Aorta (tissue), 5 donors: ENCODE measurements at regions not wholly inside any gene's neighbourhood (a gene's known extent, or its start where the extent isn't known, plus 50 kb on each side); places are given as distances from the start of the nearest gene placed in this dataset.
"Not testable (repeated sequence)": the region's sequence is repeated elsewhere in the genome, so short reads cannot be mapped to it uniquely, and the experiment has no call there.

Source experiments
- ATAC-seq: fragments of 200-7000 bp; cut with Tn5 transposase; one replicate; pipeline ENCODE4 v1.9.1; 2022; ENCODE audit warnings: moderate library complexity; ENCODE audit not compliant: low FRiP score
- DNase-seq, 2 donors: peaks; one replicate each; pipeline ENCODE4 v3.0.0-alpha.2; 2020
- H3K27ac ChIP-seq, 2 donors: one replicate each; pipeline ENCODE4 v1.5.1; 2013; ENCODE audit warnings: low read length in 2 of 2, mild to moderate bottlenecking in 2 of 2, moderate library complexity in 2 of 2, control low read depth in 1 of 2, inconsistent platforms in 1 of 2, low read depth in 1 of 2
- H3K27me3 ChIP-seq, 2 donors: one replicate each; pipeline ENCODE4 v1.6.1; 2013; ENCODE audit warnings: control low read depth in 1 of 2, low read length in 1 of 2, mild to moderate bottlenecking in 1 of 2, moderate library complexity in 1 of 2; ENCODE audit not compliant: insufficient read depth in 2 of 2, control insufficient read depth in 1 of 2
- H3K36me3 ChIP-seq, 2 donors: one replicate each; pipeline ENCODE4 v1.6.1; 2013; ENCODE audit warnings: control low read depth in 1 of 2, low read length in 1 of 2, mild to moderate bottlenecking in 1 of 2; ENCODE audit not compliant: insufficient read depth in 2 of 2, control insufficient read depth in 1 of 2
- H3K4me1 ChIP-seq, 2 donors: one replicate each; pipeline ENCODE4 v1.6.1; 2013; ENCODE audit warnings: low read length in 2 of 2, control low read depth in 1 of 2, mild to moderate bottlenecking in 1 of 2, moderate library complexity in 1 of 2; ENCODE audit not compliant: insufficient read depth in 2 of 2, control insufficient read depth in 1 of 2
- H3K4me3 ChIP-seq, 2 donors: one replicate each; pipeline ENCODE4 v1.5.1; 2013; ENCODE audit warnings: low read length in 2 of 2, control low read depth in 1 of 2, mild to moderate bottlenecking in 1 of 2
- H3K9me3 ChIP-seq: one replicate; pipeline ENCODE4 v1.6.1; 2013; ENCODE audit warnings: mild to moderate bottlenecking, low read length; ENCODE audit not compliant: control insufficient read depth
- WGBS, 2 donors: extraction: QIAGEN DNeasy Blood & Tissue Kit; methylation state at CpG; one replicate each; pipeline ENCODE4 v1.1.7; 2013; 5-methylcytosine and 5-hydroxymethylcytosine counted together
- intact Hi-C, 2 donors: fragments of 100-400 bp; cut with DNase I; formaldehyde crosslinking; loops; one replicate each; pipeline versions ENCODE4 v1.14.2 to v1.15.0; 2022
- donor health status: healthy with polysubstance abuse.
- donor health status: Bipolar disorder and iron deficiency.
- donor health status: DM: no; HTN: no; CAD: no.
- donor health status: DM: no; HTN: no; CAD: no.
- donor health status: DM: yes; HTN: yes; CAD: no.

DNA sequence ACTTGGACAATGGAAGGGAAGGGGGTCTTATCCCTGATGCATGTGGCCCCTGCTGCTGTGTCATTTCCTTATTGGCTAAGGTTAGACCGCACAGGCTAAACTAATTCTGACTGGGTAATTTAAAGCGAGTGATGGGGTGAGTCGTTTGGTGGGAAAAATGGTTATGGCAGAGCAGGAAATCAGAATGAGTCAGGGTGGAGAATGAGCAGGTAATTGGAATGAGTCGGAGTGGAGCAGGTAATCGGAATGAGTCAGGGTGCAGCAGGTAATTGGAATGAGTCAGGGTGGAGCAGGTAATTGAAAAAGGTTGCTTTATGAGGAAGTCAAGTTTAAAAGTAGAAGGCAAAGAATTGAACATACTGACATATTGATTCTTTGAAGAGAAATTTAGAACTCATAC lies 901.0 kb downstream of the DSC3 start:
- ATAC-seq = not testable (repeated sequence)
- WGBS, 2 donors = 75 to 87% methylated on average over 5 of the region's 5 CpGs

DNA sequence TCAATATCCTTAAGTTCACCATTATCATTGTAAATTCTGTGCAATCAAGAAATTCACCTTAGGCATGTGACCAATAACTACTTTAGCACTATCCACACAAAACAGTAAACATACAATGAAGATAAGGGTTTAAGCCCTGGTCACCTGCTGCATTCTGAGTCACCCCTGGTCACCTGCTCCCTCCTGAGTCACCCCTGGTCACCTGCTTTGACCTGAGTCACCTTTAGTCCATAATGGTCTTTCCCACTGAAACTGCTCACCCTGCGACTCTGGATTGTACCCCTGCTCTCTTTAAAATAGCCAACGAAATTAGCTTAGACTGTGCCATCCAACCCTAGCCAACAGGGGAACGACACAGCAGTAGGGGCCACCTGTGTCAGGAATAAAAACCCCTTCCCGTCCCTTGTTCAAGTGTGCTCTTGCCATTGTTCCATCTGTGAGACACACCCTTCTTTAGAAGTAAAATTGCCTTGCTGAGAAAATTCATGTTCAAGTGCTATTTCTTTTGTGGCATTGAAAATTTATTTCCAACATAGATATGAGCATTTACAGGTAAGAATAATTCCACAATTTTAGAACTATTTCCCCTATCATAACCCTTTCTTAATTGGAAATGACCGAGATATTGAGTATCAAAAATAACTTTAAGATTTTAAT lies 902.8 kb downstream of the DSC3 start:
- 63 to 72% methylated on average over 5 of the region's 5 CpGs for WGBS, 2 donors
- no peak overlapping the region for H3K27ac ChIP-seq
- H3K27me3 ChIP-seq = no peaks in the 10 kb centered on the region
- H3K4me1 ChIP-seq = no peaks in the 10 kb centered on the region
- no peak overlapping the region for H3K4me3 ChIP-seq
- no peaks in the 10 kb centered on the region for H3K36me3 ChIP-seq
- ATAC-seq = no peak
- intact Hi-C loops = no loop called here
- H3K9me3 ChIP-seq = peaks cover 3% of the 10 kb centered on the region
- DNase-seq = no peak

More for the DNA sequence above, 901.0 kb downstream of the DSC3 start:
- H3K27me3 ChIP-seq, H3K4me1 ChIP-seq, intact Hi-C loops, DNase-seq, H3K4me3 ChIP-seq, H3K27ac ChIP-seq, H3K36me3 ChIP-seq, H3K9me3 ChIP-seq: not testable (repeated sequence)

DNA sequence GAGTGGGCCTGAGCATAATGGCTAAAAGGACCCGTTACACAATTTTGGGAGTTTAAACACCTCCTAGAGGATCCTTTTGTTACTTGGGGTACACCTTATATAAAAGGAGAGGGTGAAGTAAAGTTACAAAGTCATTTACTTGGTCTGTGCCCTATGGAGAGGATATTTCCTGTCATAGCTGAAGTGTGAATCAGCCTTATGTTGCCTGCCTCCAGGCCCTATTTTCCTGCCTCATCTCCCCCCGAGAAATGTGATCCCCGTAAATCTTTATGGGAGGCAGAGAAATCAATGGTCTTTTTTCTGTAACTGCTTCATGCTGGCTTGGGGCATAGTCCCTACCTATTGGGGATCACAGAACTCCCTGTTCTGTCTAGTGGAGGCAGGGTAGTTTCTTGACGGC lies 906.6 kb downstream of the DSC3 start:
- 85 to 89% methylated on average over 4 of the region's 4 CpGs for WGBS, 2 donors
- peaks cover 2% of the 10 kb centered on the region for H3K9me3 ChIP-seq
- intact Hi-C loops = no loop called here
- H3K36me3 ChIP-seq = no peaks in the 10 kb centered on the region
- H3K4me1 ChIP-seq = no peaks in the 10 kb centered on the region
- ATAC-seq (no peak), DNase-seq (no peak)
- no peak overlapping the region for H3K4me3 ChIP-seq
- H3K27me3 ChIP-seq = no peaks in the 10 kb centered on the region
- H3K27ac ChIP-seq = no peak overlapping the region

DNA sequence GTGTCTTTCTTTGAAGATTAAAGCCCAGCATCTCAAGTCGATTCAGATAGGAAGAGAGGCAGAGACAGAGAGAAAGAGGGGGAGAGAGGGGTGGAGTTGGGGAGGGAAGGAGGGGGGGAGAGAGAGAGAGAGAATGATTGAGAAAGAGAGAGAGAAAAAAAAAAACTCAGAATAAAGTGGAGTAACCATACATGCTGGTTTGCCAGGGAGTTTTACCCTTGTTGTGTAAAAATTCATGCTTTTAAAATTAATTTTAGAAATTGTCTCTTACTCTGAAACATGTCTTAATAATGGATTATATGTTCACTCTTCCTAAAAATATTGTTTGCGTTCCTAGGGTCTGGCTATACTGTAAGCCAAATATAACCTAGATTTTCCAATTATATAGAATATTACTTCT lies 908.5 kb downstream of the DSC3 start:
- ATAC-seq (no peak), DNase-seq (no peak)
- Histone ChIP-seq H3K4me3 (no peak overlapping the region), H3K4me1 (no peaks in the 10 kb centered on the region), H3K36me3 (no peaks in the 10 kb centered on the region), H3K9me3 (no peaks in the 10 kb centered on the region), H3K27me3 (no peaks in the 10 kb centered on the region), H3K27ac (no peak overlapping the region)
- intact Hi-C loops = no loop called here
- WGBS, 2 donors = 78 to 86% methylated on average over 2 of the region's 2 CpGs

DNA sequence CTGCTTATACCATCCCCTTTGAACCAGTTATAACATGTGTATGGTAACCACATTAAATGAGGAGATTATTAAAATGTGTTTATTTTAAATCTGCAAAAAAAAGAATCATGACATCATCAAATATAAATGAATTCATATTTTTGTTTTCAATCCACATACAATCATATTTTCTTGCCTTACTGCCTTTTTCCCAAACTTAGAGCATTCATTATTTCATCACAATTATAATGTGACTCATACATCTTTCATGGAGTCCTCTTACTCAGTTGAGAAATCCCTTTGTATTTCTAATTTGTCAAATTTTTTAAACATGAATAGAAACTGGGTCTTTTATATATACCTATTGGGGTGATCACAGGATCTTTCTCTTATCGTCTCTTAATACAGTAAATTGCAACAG lies 909.6 kb downstream of the DSC3 start:
- intact Hi-C loops = no loop called here
- no peaks in the 10 kb centered on the region for H3K9me3 ChIP-seq
- no peak overlapping the region for H3K27ac ChIP-seq
- no peak overlapping the region for H3K4me3 ChIP-seq
- ATAC-seq = no peak
- no peaks in the 10 kb centered on the region for H3K36me3 ChIP-seq
- 90 to 94% methylated on average over 1 of the region's 1 CpG for WGBS, 2 donors
- no peaks in the 10 kb centered on the region for H3K4me1 ChIP-seq
- DNase-seq = no peak
- H3K27me3 ChIP-seq = no peaks in the 10 kb centered on the region

DNA sequence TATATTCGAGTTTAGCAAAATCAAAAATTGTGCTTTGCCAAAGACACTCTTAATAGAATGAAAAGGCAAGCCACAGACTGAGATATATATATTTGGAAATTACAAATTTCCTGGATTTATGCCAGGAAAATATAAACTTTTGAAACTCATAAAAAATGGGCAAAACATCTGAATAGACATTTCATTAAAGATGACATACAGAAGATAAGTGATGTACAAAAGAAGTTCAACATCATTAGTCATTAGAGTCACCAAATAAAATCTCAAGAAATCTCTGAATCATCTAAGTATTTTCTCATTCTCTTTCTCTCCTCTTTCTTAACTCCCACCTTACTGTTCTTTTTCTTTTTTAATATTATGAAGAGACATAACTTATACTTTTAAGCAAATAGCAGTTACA lies 921.1 kb downstream of the DSC3 start:
- 16 to 20% methylated on average over 1 of the region's 1 CpG for WGBS, 2 donors
- no peaks in the 10 kb centered on the region for H3K36me3 ChIP-seq
- H3K4me3 ChIP-seq = no peak overlapping the region
- intact Hi-C loops = no loop called here
- no peak for ATAC-seq
- no peaks in the 10 kb centered on the region for H3K4me1 ChIP-seq
- H3K27ac ChIP-seq = no peak overlapping the region
- DNase-seq = no peak
- no peaks in the 10 kb centered on the region for H3K27me3 ChIP-seq
- no peaks in the 10 kb centered on the region for H3K9me3 ChIP-seq

DNA sequence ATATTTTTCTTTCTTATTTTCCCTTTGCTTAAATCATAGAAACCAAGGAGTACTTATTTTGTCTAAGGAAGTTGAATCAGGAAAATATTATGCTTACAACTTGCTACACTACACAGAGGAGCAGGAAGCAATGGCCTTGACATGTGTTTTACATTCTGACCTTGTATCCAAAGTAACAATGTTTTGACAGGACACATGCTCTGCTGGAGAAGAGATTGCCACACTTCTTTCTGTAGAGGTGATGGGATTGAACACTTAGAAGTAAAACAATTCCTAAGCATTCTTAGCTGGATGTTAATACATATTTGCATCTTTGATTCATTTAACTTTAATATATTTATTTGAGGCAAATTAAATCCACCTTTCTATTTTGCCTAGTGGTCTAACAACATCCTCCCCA lies 929.1 kb downstream of the DSC3 start:
- no peaks in the 10 kb centered on the region for H3K27me3 ChIP-seq
- intact Hi-C loops = no loop called here
- no peak overlapping the region for H3K27ac ChIP-seq
- DNase-seq (no peak), ATAC-seq (no peak)
- no peaks in the 10 kb centered on the region for H3K4me1 ChIP-seq
- no peaks in the 10 kb centered on the region for H3K9me3 ChIP-seq
- H3K4me3 ChIP-seq = no peak overlapping the region
- no peaks in the 10 kb centered on the region for H3K36me3 ChIP-seq

DNA sequence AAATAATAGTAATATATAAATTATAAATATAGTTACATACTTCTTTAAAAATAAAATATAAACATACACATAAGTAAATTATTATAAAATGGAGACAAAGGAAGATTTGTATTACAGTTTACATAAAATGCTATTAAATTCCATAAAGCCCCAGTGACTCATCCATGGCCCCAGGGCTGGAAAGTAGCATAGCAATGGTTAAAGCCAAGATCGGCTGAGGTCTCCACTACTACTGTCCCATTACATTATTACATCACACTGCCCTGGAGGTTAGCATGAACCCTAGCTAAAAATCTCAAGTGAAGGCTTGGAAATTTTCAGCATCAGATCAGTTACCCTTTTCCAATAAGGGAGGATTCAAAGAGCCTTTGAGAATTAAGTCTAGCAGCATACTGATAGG lies 936.2 kb downstream of the DSC3 start:
- no peak overlapping the region for H3K27ac ChIP-seq
- H3K9me3 ChIP-seq = no peaks in the 10 kb centered on the region
- no peak overlapping the region for H3K4me3 ChIP-seq
- WGBS, 2 donors = 69 to 72% methylated on average over 1 of the region's 1 CpG
- H3K27me3 ChIP-seq = no peaks in the 10 kb centered on the region
- no peaks in the 10 kb centered on the region for H3K4me1 ChIP-seq
- intact Hi-C loops = no loop called here
- ATAC-seq = no peak
- no peak for DNase-seq
- no peaks in the 10 kb centered on the region for H3K36me3 ChIP-seq

DNA sequence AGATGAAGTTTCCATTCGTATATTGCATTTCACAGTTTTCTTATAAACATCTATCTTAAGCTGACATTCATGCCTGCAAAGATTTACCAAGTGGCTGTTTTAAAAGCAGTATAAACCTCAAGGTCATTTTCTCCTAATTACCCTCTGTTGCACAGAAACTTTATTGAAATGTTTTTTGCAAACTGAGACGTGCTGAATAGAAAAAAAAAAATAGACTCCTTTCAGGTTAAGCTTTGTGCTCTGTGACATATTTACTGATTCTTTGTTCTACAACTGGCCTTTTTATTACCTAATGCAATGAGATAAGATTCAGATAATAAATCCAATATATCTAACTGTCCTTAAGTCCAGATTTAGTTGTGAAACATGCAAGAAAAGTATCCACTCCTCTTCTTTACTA lies 938.7 kb downstream of the DSC3 start:
- Histone ChIP-seq H3K36me3 (no peaks in the 10 kb centered on the region), H3K9me3 (no peaks in the 10 kb centered on the region), H3K27me3 (no peaks in the 10 kb centered on the region), H3K27ac (no peak overlapping the region), H3K4me1 (no peaks in the 10 kb centered on the region), H3K4me3 (no peak overlapping the region)
- DNase-seq (no peak), ATAC-seq (no peak)
- 65 to 70% methylated on average over 2 of the region's 2 CpGs for WGBS, 2 donors
- intact Hi-C loops = no loop called here
